Epithelial cell of proximal tubule (primary cell): ENCODE measurements at regions not wholly inside any gene's neighbourhood (a gene's known extent, or its start where the extent isn't known, plus 50 kb on each side); places are given as distances from the start of the nearest gene placed in this dataset.

Experiments
- DNase-seq: peaks from one replicate; pipeline ENCODE4 v3.0.0-alpha.2; 2011; ENCODE audit warnings: low read depth
- H3K4me3 ChIP-seq: 2 replicates; pipeline ENCODE4 v1.5.1; 2011; ENCODE audit warnings: low read depth, mild to moderate bottlenecking, low read length
- CTCF ChIP-seq: conservative IDR thresholded peaks from 2 replicates; pipeline ENCODE4 v1.5.1; 2012; ENCODE audit warnings: low read depth, mild to moderate bottlenecking, low read length

- no peak for DNase-seq
- TF ChIP-seq CTCF: no peak
Observed at GRCh38 chr11:80502511-80502910, 1061.7 kb upstream of the TENM4 start.

GRCh38 chr11:80495116-80495515 lies 1054.3 kb upstream of the TENM4 start:
- no peak for DNase-seq
- no peak for TF ChIP-seq CTCF
- no peak overlapping the region for H3K4me3 ChIP-seq

More at GRCh38 chr11:80502511-80502910, 1061.7 kb upstream of the TENM4 start:
- H3K4me3 ChIP-seq: no peak overlapping the region

GRCh38 chr11:80487952-80488351 lies 1047.1 kb upstream of the TENM4 start:
- no peak overlapping the region for H3K4me3 ChIP-seq
- no peak for TF ChIP-seq CTCF
- DNase-seq: no peak

- DNase-seq: no peak
- TF ChIP-seq CTCF: no peak
- H3K4me3 ChIP-seq: no peak overlapping the region
Observed at GRCh38 chr11:80486678-80487077, 1045.8 kb upstream of the TENM4 start.

- no peak for TF ChIP-seq CTCF
- DNase-seq: no peak
- H3K4me3 ChIP-seq: no peak overlapping the region
Observed at GRCh38 chr11:80477178-80477577, 1036.3 kb upstream of the TENM4 start.

GRCh38 chr11:80473562-80473961 lies 1032.7 kb upstream of the TENM4 start:
- H3K4me3 ChIP-seq: no peak overlapping the region
- no peak for TF ChIP-seq CTCF
- DNase-seq: no peak

- DNase-seq: no peak
- no peak for TF ChIP-seq CTCF
- no peak overlapping the region for H3K4me3 ChIP-seq
Observed at GRCh38 chr11:80469871-80470270, 1029.0 kb upstream of the TENM4 start.
